ENCODE measurements at regions not wholly inside any gene's neighbourhood (a gene's known extent, or its start where the extent isn't known, plus 50 kb on each side); places are given as distances from the start of the nearest gene placed in this dataset.

- Histone ChIP-seq H3K4me1 (no peaks in the 10 kb centered on the region), H3K36me3 (no peaks in the 10 kb centered on the region), H3K4me3 (no peak overlapping the region), H3K9me3 (replicated peaks) (no peaks in the 10 kb centered on the region), H3K27ac (no peak overlapping the region), H3K27me3 (peaks cover 16% of the 10 kb centered on the region)
- DNase-seq = peak; percentile 49 to 58
These were observed 149.3 kb upstream of the SHH start for GRCh38 chr7:155961241-155962190.

DNA sequence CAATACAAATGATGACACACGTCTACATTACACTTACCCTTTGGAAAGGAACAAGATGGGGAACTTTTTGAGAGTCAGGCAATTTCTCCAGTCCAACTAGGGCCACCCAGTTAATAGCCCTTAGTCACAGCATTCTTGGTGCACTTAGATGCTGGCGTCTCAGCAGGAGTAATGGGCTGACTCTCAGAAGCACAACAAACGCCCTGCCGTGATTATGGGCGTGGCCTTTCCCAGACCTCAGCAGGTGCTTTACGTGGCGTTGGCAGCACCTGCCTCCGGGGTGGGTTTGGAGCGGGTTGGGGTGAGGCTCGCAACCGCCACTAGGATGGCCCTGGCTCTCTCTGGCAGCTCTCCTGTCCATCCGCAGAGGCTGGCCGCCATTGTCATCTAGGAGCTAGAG is 147.6 kb upstream of the SHH start:
- no peaks in the 10 kb centered on the region for H3K36me3 ChIP-seq
- DNase-seq = no peak
- no peaks in the 10 kb centered on the region for H3K9me3 ChIP-seq (replicated peaks)
- H3K4me3 ChIP-seq = no peak overlapping the region
- H3K27me3 ChIP-seq = peaks cover 16% of the 10 kb centered on the region
- no peak overlapping the region for H3K27ac ChIP-seq
- no peaks in the 10 kb centered on the region for H3K4me1 ChIP-seq

DNA sequence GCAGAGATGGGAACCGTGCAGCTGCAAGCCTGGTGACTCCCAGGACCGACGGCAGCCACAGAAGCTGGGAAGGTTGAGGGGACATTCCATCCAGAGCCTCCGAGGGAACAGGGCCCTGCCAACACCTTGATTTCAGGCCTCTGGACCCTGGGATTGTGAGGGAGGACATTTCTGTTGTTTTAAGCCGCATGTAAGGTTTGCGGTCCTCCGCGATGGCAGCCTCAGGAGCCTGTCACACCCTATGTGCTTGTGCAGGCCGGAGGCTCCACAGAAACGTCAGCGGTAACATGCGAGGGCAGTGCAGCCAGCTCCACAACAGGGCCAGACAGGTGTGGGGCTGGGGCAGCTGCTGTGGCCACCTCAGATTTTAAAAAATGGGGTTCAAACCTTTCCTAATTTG is 144.7 kb upstream of the SHH start:
- no peak for DNase-seq
- no peaks in the 10 kb centered on the region for H3K9me3 ChIP-seq (replicated peaks)
- peaks cover 18% of the 10 kb centered on the region; the same call in 1 of the 2 replicates for H3K27me3 ChIP-seq
- no peak overlapping the region for H3K4me3 ChIP-seq
- H3K27ac ChIP-seq = no peak overlapping the region
- H3K4me1 ChIP-seq = no peaks in the 10 kb centered on the region
- no peaks in the 10 kb centered on the region for H3K36me3 ChIP-seq

GRCh38 chr7:155955367-155955635 is 143.0 kb upstream of the SHH start:
- Histone ChIP-seq H3K27me3 (peaks cover 34% of the 10 kb centered on the region), H3K9me3 (replicated peaks) (no peaks in the 10 kb centered on the region), H3K4me3 (no peak overlapping the region), H3K27ac (no peak overlapping the region), H3K36me3 (no peaks in the 10 kb centered on the region), H3K4me1 (no peaks in the 10 kb centered on the region)
- no peak for DNase-seq

DNA sequence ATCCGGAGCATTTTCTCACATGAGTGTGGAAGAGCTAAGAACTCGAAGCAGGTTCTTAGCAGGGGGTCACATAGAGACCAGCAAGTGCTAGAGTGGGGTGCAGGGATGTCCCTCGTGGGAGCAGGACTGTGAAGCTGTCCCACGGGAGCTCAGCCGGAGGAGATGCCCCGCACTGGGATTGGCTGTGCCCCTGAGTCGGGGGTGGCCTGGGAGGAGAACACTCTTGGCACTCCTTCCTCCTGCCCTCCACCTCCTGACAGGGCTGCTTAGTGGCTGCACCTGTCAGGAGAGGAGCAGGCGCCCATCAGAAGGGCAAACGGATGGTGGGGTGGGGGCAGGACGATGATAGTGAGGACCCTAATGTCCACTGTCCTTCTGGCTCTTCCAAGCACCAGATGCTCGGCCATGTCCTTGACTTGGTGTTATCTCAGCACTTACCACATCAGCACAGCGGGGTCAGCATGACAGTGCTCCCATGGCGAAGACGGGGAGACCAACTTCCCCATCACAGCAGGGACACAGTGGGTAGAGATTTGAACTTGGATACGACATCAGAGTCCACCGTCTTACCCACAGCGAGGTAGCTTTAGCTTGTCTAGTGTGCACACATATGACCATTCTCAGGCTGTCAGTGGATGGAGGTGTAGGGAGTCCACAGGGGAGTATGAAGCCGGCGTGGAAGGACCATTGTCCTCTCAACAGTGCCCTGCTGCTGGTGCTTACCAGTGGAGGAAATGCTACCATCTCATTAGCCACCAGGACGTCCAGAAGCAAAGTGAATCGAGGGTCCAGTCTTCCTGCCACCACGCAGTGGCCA is 142.5 kb upstream of the SHH start:
- Histone ChIP-seq H3K9me3 (replicated peaks) (no peaks in the 10 kb centered on the region), H3K36me3 (no peaks in the 10 kb centered on the region), H3K27ac (no peak overlapping the region), H3K4me1 (no peaks in the 10 kb centered on the region), H3K4me3 (no peak overlapping the region), H3K27me3 (peaks cover 39% of the 10 kb centered on the region)
- no peak for DNase-seq

DNA sequence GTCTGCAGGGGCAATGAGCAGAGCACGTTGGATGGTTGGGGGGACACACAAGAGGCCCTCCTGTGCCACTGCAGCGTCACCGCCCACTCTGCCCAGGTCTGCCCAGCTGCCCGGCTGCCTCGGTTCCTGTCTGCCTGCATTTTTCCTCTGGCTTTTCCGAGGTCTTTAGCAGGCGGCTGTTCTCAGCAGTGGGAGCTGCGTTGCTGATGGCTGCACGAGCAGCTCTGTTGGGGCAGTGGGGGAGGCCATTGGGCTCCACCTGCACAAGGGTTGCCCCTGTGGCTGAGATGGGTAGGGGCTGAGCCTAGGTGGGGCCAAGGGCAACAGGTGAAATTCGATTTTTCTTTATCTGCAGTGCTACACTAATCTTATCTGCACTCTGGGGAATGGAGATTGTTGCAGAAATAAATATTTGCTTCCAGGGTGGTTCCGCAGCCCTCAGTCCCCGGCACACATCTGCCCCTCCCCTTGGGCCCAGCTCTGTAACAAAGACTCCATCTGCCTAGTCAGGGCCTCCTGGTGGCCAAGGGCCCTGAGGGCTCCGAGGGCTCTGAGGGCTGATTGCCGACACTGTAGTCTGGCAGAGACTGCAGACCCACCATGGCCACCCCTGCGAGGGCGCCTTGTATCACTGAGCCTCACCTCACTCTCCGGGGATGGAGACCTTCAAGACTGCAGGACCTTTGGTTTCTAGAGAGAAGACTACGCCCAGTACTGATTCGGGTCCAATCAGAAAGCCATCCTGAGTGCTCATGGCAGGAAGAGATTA is 141.7 kb upstream of the SHH start:
- Histone ChIP-seq H3K27ac (no peak overlapping the region), H3K36me3 (no peaks in the 10 kb centered on the region), H3K9me3 (replicated peaks) (no peaks in the 10 kb centered on the region), H3K27me3 (peaks cover 40% of the 10 kb centered on the region), H3K4me1 (no peaks in the 10 kb centered on the region), H3K4me3 (no peak overlapping the region)
- DNase-seq = no peak

- no peaks in the 10 kb centered on the region for H3K36me3 ChIP-seq
- peaks cover 40% of the 10 kb centered on the region for H3K27me3 ChIP-seq
These were observed 141.2 kb upstream of the SHH start for GRCh38 chr7:155953501-155953778.

DNA sequence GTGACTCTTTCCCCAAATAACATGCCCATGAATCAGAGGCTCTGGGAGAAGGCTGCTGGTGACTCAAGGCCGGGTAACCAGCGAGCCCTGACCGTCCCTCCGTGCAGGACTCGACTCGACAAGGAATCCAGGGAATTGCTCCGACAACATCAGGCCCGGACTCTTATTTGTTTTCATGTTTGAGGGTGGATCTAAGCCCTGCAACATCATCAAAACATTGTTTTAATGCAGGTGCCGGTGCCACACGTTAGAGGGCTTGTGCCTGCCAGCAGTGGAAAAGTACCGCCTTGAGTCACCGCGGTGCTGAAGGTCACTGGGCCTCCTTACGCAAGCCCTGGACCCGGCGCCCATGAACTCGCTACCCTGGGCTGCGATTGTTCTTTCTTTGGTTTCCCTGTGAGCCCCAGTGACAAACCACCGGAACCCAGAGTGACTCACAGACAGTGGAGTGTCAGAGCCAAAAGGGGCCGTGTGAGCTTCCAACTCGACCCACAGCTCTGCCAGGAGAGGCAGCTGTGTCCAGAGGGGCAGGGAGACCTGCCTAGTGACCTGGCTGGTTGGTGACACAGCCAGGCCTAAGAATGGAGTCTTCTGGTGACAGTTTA is 139.4 kb upstream of the SHH start:
- H3K4me3 ChIP-seq = no peak overlapping the region
- peaks cover 46% of the 10 kb centered on the region for H3K27me3 ChIP-seq
- H3K9me3 ChIP-seq (replicated peaks) = no peaks in the 10 kb centered on the region
- H3K4me1 ChIP-seq = no peaks in the 10 kb centered on the region
- no peaks in the 10 kb centered on the region for H3K36me3 ChIP-seq
- no peak overlapping the region for H3K27ac ChIP-seq
- DNase-seq = no peak

More at GRCh38 chr7:155953501-155953778, 141.2 kb upstream of the SHH start:
- Histone ChIP-seq H3K9me3 (replicated peaks) (no peaks in the 10 kb centered on the region), H3K4me1 (no peaks in the 10 kb centered on the region), H3K27ac (no peak overlapping the region), H3K4me3 (no peak overlapping the region)
- no peak for DNase-seq

GRCh38 chr7:155950898-155951553 is 138.8 kb upstream of the SHH start:
- Histone ChIP-seq H3K4me1 (no peaks in the 10 kb centered on the region), H3K27ac (no peak overlapping the region), H3K9me3 (replicated peaks) (no peaks in the 10 kb centered on the region), H3K27me3 (peaks cover 46% of the 10 kb centered on the region), H3K36me3 (no peaks in the 10 kb centered on the region), H3K4me3 (no peak overlapping the region)
- no peak for DNase-seq

DNA sequence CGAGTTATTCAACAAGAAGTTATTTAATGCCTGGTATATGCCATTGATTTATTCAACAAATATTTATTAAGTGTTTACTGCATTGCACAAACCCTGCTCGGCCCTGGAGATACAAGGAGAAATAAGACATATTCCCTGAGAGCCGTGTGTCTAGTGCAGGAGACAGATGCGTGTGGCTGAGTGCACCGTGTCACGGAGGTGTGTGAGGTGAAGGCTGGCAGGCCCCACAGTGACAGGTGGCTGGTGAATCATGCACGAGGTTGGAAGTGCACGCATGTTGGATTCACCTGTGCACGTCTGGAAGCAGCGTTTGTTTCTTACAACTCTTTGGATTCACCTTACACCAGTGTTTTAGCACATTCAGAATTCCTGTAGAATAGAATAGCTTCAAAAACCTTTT is 136.6 kb upstream of the SHH start:
- Histone ChIP-seq H3K4me1 (no peaks in the 10 kb centered on the region), H3K27me3 (peaks cover 36% of the 10 kb centered on the region), H3K36me3 (no peaks in the 10 kb centered on the region), H3K4me3 (no peak overlapping the region), H3K9me3 (replicated peaks) (no peaks in the 10 kb centered on the region), H3K27ac (no peak overlapping the region)
- DNase-seq = no peak

GRCh38 chr7:155948423-155948822 is 136.2 kb upstream of the SHH start:
- DNase-seq = no peak
- Histone ChIP-seq H3K27me3 (peaks cover 36% of the 10 kb centered on the region), H3K4me3 (no peak overlapping the region), H3K27ac (no peak overlapping the region), H3K9me3 (replicated peaks) (no peaks in the 10 kb centered on the region), H3K36me3 (no peaks in the 10 kb centered on the region), H3K4me1 (no peaks in the 10 kb centered on the region)

DNA sequence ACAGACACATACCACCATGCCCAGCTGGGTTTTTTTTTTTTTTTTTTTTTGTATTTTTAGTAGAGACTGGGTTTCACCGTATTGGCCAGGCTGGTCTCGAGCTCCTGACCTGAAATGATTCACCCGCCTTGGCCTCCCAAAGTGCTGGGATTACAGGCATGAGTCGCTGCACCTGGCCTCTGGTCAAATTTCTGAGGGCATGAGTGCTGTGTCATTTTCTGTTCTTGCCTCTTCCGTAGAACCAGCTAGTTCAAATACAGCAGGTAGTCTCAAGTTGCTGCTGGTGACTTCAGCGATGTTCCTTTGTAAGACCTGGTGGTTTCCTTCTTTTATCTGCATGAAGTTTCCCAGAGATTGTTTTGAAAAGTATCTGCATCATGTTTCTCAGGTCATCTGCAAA is 134.8 kb upstream of the SHH start:
- Histone ChIP-seq H3K9me3 (replicated peaks) (no peaks in the 10 kb centered on the region), H3K36me3 (no peaks in the 10 kb centered on the region), H3K27ac (no peak overlapping the region), H3K4me1 (no peaks in the 10 kb centered on the region), H3K4me3 (no peak overlapping the region), H3K27me3 (peaks cover 30% of the 10 kb centered on the region)
- peak in 1 of 2 experiments; percentile 21 for DNase-seq

GRCh38 chr7:155945670-155946325 is 133.5 kb upstream of the SHH start:
- H3K4me3 ChIP-seq = no peak overlapping the region
- no peaks in the 10 kb centered on the region for H3K9me3 ChIP-seq (replicated peaks)
- H3K36me3 ChIP-seq = no peaks in the 10 kb centered on the region
- no peak overlapping the region for H3K27ac ChIP-seq
- no peak for DNase-seq
- no peaks in the 10 kb centered on the region for H3K4me1 ChIP-seq
- H3K27me3 ChIP-seq = peaks cover 22% of the 10 kb centered on the region

- H3K9me3 ChIP-seq (replicated peaks) = no peaks in the 10 kb centered on the region
- DNase-seq = no peak
- no peak overlapping the region for H3K4me3 ChIP-seq
- no peak overlapping the region for H3K27ac ChIP-seq
- no peaks in the 10 kb centered on the region for H3K36me3 ChIP-seq
- peaks cover 13% of the 10 kb centered on the region for H3K27me3 ChIP-seq
- H3K4me1 ChIP-seq = no peaks in the 10 kb centered on the region
These were observed 132.6 kb upstream of the SHH start for GRCh38 chr7:155944901-155945300.

Measured in SJCRH30 (cell line).